Glomerular visceral epithelial cell (primary cell): ENCODE measurements at regions not wholly inside any gene's neighbourhood (a gene's known extent, or its start where the extent isn't known, plus 50 kb on each side); places are given as distances from the start of the nearest gene placed in this dataset.
"Not testable (repeated sequence)": the region's sequence is repeated elsewhere in the genome, so short reads cannot be mapped to it uniquely, and the experiment has no call there.

Experiments
- DNase-seq: peaks from one replicate; pipeline ENCODE4 v3.0.0-alpha.2; 2016; ENCODE audit errors: extremely low spot score

GRCh38 chr1:64318428-64318827 is 115.0 kb downstream of the UBE2U start:
- DNase-seq, result no peak

- no peak for DNase-seq
Observed at GRCh38 chr1:64320007-64320406, 116.6 kb downstream of the UBE2U start.

- peak; percentile 58 for DNase-seq
Observed at GRCh38 chr1:64320470-64320869, 117.0 kb downstream of the UBE2U start.

- no peak for DNase-seq
Observed at GRCh38 chr1:64320922-64321614, 117.6 kb downstream of the UBE2U start.

GRCh38 chr1:64323054-64323453 is 119.6 kb downstream of the UBE2U start:
- no peak for DNase-seq

GRCh38 chr1:64323882-64324281 is 120.5 kb downstream of the UBE2U start:
- no peak for DNase-seq

- DNase-seq, result no peak
Observed at GRCh38 chr1:64325856-64326255, 122.4 kb downstream of the UBE2U start.

GRCh38 chr1:64327119-64327518 is 123.7 kb downstream of the UBE2U start:
- DNase-seq, result no peak

GRCh38 chr1:64328193-64328592 is 124.8 kb downstream of the UBE2U start:
- no peak for DNase-seq

GRCh38 chr1:64330839-64331238 is 127.4 kb downstream of the UBE2U start:
- DNase-seq, result no peak

GRCh38 chr1:64335636-64336035 is 132.2 kb downstream of the UBE2U start:
- no peak for DNase-seq

- no peak for DNase-seq
Observed at GRCh38 chr1:64337475-64337874, 132.5 kb upstream of the CACHD1 start.

GRCh38 chr1:64337926-64338325 is 132.0 kb upstream of the CACHD1 start:
- no peak for DNase-seq

GRCh38 chr1:64340361-64340760 is 129.6 kb upstream of the CACHD1 start:
- no peak for DNase-seq

GRCh38 chr1:64343105-64343822 is 126.7 kb upstream of the CACHD1 start:
- DNase-seq, result no peak

- no peak for DNase-seq
Observed at GRCh38 chr1:64343823-64344190, 126.1 kb upstream of the CACHD1 start.

GRCh38 chr1:64348270-64348960 is 121.5 kb upstream of the CACHD1 start:
- DNase-seq, result no peak

- DNase-seq, result no peak
Observed at GRCh38 chr1:64348961-64349648, 120.8 kb upstream of the CACHD1 start.

- not testable (repeated sequence) for DNase-seq
Observed at GRCh38 chr1:64355534-64355933, 114.4 kb upstream of the CACHD1 start.

GRCh38 chr1:64356636-64357256 is 113.2 kb upstream of the CACHD1 start:
- no peak for DNase-seq

- no peak for DNase-seq
Observed at GRCh38 chr1:64357422-64357821, 112.5 kb upstream of the CACHD1 start.

GRCh38 chr1:64358692-64359091 is 111.2 kb upstream of the CACHD1 start:
- no peak for DNase-seq
